Osteoblast (primary cell): ENCODE measurements at regions not wholly inside any gene's neighbourhood (a gene's known extent, or its start where the extent isn't known, plus 50 kb on each side); places are given as distances from the start of the nearest gene placed in this dataset.

Experiments used
- DNase-seq: peaks from one replicate; pipeline ENCODE4 v3.0.0; 2011; ENCODE audit warnings: low spot score, mixed read lengths; ENCODE audit not compliant: insufficient read length; ENCODE audit errors: missing footprints
- H2AFZ ChIP-seq: 2 replicates; pipeline ENCODE4 v1.6.0; 2011; ENCODE audit warnings: mild to moderate bottlenecking, low read length
- H3K27ac ChIP-seq: 2 replicates; pipeline ENCODE4 v1.5.1; 2011; ENCODE audit warnings: mild to moderate bottlenecking, low read depth, low read length, moderate library complexity
- H3K27me3 ChIP-seq: 2 replicates; pipeline ENCODE4 v1.6.0; 2012; ENCODE audit warnings: mild to moderate bottlenecking, control low read depth, inconsistent platforms, low read length, moderate library complexity; ENCODE audit not compliant: insufficient read depth
- H3K36me3 ChIP-seq: 2 replicates; pipeline ENCODE4 v1.5.1; 2011; ENCODE audit warnings: mild to moderate bottlenecking, low read length, control low read depth, moderate library complexity; ENCODE audit not compliant: insufficient read depth
- H3K4me1 ChIP-seq: 2 replicates; pipeline ENCODE4 v1.5.1; 2011; ENCODE audit warnings: mild to moderate bottlenecking, low read length, control low read depth, moderate library complexity; ENCODE audit not compliant: insufficient read depth
- H3K4me2 ChIP-seq: 2 replicates; pipeline ENCODE4 v1.6.0; 2011; ENCODE audit warnings: mild to moderate bottlenecking, low read length; ENCODE audit not compliant: insufficient read depth
- H3K4me3 ChIP-seq: fragments of 200-600 bp; sonication (generic); 3 replicates; pipeline ENCODE4 v1.5.1; 2012; ENCODE audit warnings: mild to moderate bottlenecking, low read length, inconsistent platforms; ENCODE audit not compliant: insufficient read depth
- H3K79me2 ChIP-seq: 2 replicates; pipeline ENCODE4 v1.6.0; 2012; ENCODE audit warnings: mild to moderate bottlenecking, low read length, control low read depth, inconsistent platforms; ENCODE audit not compliant: insufficient read depth
- H3K9me3 ChIP-seq: 2 replicates; pipeline ENCODE4 v1.5.1; 2011; ENCODE audit warnings: low read depth, low read length, control low read depth
- H4K20me1 ChIP-seq: 2 replicates; pipeline ENCODE4 v1.6.0; 2012; ENCODE audit warnings: mild to moderate bottlenecking, low read length, control low read depth; ENCODE audit not compliant: insufficient read depth
- CTCF ChIP-seq: IDR thresholded peaks from 2 replicates; pipeline ENCODE4 v1.5.1; 2011; ENCODE audit warnings: mild to moderate bottlenecking, low read depth, low read length, moderate library complexity; ENCODE audit errors: extremely low read depth

GRCh38 chr11:33554219-33554618, 146.4 kb downstream of the C11orf91 start:
- Histone ChIP-seq H3K4me3 (no peak overlapping the region), H3K9me3 (no peaks in the 10 kb centered on the region), H2AFZ (no peak overlapping the region), H3K27me3 (no peaks in the 10 kb centered on the region), H3K79me2 (no peaks in the 10 kb centered on the region), H4K20me1 (no peaks in the 10 kb centered on the region), H3K36me3 (no peaks in the 10 kb centered on the region), H3K27ac (no peak overlapping the region), H3K4me1 (peaks cover 12% of the 10 kb centered on the region), H3K4me2 (no peak overlapping the region)
- TF ChIP-seq CTCF = no peak
- no peak for DNase-seq

GRCh38 chr11:33553486-33553885, 147.1 kb downstream of the C11orf91 start:
- Histone ChIP-seq H3K27me3 (no peaks in the 10 kb centered on the region), H4K20me1 (no peaks in the 10 kb centered on the region), H3K36me3 (no peaks in the 10 kb centered on the region), H3K4me3 (no peak overlapping the region), H3K9me3 (no peaks in the 10 kb centered on the region), H2AFZ (no peak overlapping the region), H3K4me1 (peaks cover 12% of the 10 kb centered on the region), H3K4me2 (no peak overlapping the region), H3K79me2 (no peaks in the 10 kb centered on the region), H3K27ac (no peak overlapping the region)
- no peak for DNase-seq
- TF ChIP-seq CTCF = no peak

- H3K4me2 ChIP-seq = no peak overlapping the region
- no peak for TF ChIP-seq CTCF
- H3K27me3 ChIP-seq = no peaks in the 10 kb centered on the region
- H4K20me1 ChIP-seq = no peaks in the 10 kb centered on the region
- no peaks in the 10 kb centered on the region for H3K79me2 ChIP-seq
- no peaks in the 10 kb centered on the region for H3K9me3 ChIP-seq
- H3K4me1 ChIP-seq = peaks cover 10% of the 10 kb centered on the region
- no peak for DNase-seq
- no peak overlapping the region for H3K4me3 ChIP-seq
- H3K36me3 ChIP-seq = no peaks in the 10 kb centered on the region
- no peak overlapping the region for H3K27ac ChIP-seq
- H2AFZ ChIP-seq = no peak overlapping the region
Measured at GRCh38 chr11:33552756-33553155, 147.9 kb downstream of the C11orf91 start.

GRCh38 chr11:33551051-33551450, 149.6 kb downstream of the C11orf91 start:
- H3K36me3 ChIP-seq = no peaks in the 10 kb centered on the region
- TF ChIP-seq CTCF = no peak
- peaks cover 6% of the 10 kb centered on the region for H3K4me1 ChIP-seq
- no peaks in the 10 kb centered on the region for H3K27me3 ChIP-seq
- H3K79me2 ChIP-seq = no peaks in the 10 kb centered on the region
- H3K4me2 ChIP-seq = no peak overlapping the region
- H3K9me3 ChIP-seq = no peaks in the 10 kb centered on the region
- DNase-seq = no peak
- no peaks in the 10 kb centered on the region for H4K20me1 ChIP-seq
- no peak overlapping the region for H3K27ac ChIP-seq
- H2AFZ ChIP-seq = no peak overlapping the region
- no peak overlapping the region for H3K4me3 ChIP-seq
